ENCODE measurements at regions not wholly inside any gene's neighbourhood (a gene's known extent, or its start where the extent isn't known, plus 50 kb on each side); places are given as distances from the start of the nearest gene placed in this dataset.
A peak's percentile ranks its signal among the peaks of the same experiment; 100 is the strongest.

DNA sequence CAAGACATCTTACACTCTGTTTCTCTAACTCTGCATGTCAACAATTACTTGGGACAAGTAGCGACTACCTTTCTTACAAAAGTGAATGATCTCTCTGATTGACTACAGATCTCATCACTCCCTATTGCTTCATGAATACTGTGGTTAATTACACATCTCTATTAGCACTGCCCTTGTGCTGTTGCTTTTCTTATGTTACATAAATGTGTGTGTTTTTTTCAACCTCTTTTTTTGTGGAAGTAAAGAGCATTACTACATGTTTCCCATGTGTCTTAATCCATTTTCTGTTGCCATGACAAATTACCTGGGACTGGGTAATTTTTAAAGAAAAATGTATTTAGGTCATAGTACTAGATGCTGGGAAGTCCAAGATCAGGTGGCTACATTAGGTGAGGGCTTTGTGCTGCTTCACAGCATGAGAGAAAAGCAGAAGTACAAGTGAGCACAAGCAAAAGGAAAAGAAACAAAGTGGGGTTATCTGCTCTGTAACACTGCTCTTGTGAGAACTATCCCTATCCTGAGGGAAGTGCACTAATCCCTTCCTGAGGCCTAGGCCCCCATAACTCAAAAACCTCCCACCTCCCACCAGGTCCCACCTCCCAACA, 298.2 kb upstream of the SATB1 start:
- Histone ChIP-seq H3K18ac (ENCODE audit: insufficient read length, low read depth, low read length) (no peak overlapping the region), H3K23ac (ENCODE audit: insufficient read length, low read depth, low read length) (no peak overlapping the region), H2AK5ac (ENCODE audit: insufficient read length, low read length) (no peak overlapping the region), H2BK5ac (ENCODE audit: insufficient read length, low read length) (no peak overlapping the region), H4K5ac (ENCODE audit: insufficient read length, low read depth, low read length) (no peak overlapping the region), H3K56ac (ENCODE audit: insufficient read length, low read depth, low read length) (no peak overlapping the region), H2BK15ac (ENCODE audit: low read depth, low read length) (no peak overlapping the region), H2BK12ac (ENCODE audit: insufficient read length, low read depth, low read length) (no peak overlapping the region), H3K4me1 (ENCODE audit: insufficient read depth, low read length) (no peaks in the 10 kb centered on the region), H3K23me2 (ENCODE audit: insufficient read length, low read depth, low read length, poor library complexity, severe bottlenecking) (no peaks in the 10 kb centered on the region), H2BK120ac (ENCODE audit: low read depth, low read length, poor library complexity, severe bottlenecking) (no peak overlapping the region), H2BK20ac (ENCODE audit: low read depth, low read length, poor library complexity, severe bottlenecking) (no peak overlapping the region), H3K4me2 (ENCODE audit: insufficient read depth, insufficient read length, low read length) (no peak overlapping the region), H3K9me3 (ENCODE audit: control insufficient read depth, low read depth, low read length) (no peaks in the 10 kb centered on the region), H4K91ac (ENCODE audit: insufficient read length, low read depth, low read length) (no peak overlapping the region), H3K79me2 (ENCODE audit: insufficient read depth, low read length) (no peaks in the 10 kb centered on the region), H4K8ac (replicated peaks; ENCODE audit: insufficient read length, low read depth, low read length) (no peak overlapping the region), H4K20me1 (ENCODE audit: control insufficient read depth, insufficient read depth, insufficient read length) (no peaks in the 10 kb centered on the region), H3K27me3 (ENCODE audit: insufficient read depth, low read length) (no peaks in the 10 kb centered on the region), H3K27ac (ENCODE audit: insufficient read length, low read depth, low read length) (no peak overlapping the region), H2AFZ (ENCODE audit: low read length) (no peak overlapping the region), H3T11ph (ENCODE audit: low read length) (no peak overlapping the region), H3K79me1 (ENCODE audit: insufficient read depth, low read depth, low read length, poor library complexity, severe bottlenecking) (no peaks in the 10 kb centered on the region), H3K4ac (ENCODE audit: low read depth, low read length) (no peak overlapping the region), H3K9ac (ENCODE audit: extremely low read depth, insufficient read length, low read length) (no peak overlapping the region), H3K14ac (ENCODE audit: insufficient read depth, low read length) (no peak overlapping the region)
- Mint-ChIP-seq H3K9me3 (no peaks in the 10 kb centered on the region), H3K4me1 (peaks cover 0 to 10% of the 10 kb centered on the region in 2 experiments; a peak in 2 of 4 replicates), H3K36me3 (ENCODE audit: insufficient read depth in 1 of 3, low read depth in 3 of 3) (no peaks in the 10 kb centered on the region), H3K27ac (0 out of 7 replicates have a peak overlapping the region, but pooled peaks of 1 of the 3 experiments have one; percentile 13), H3K27me3 (ENCODE audit: low read depth) (no peaks in the 10 kb centered on the region), H3K4me3 (no peak overlapping the region)
- no CpG with 5 or more reads among the region's 1 CpG for WGBS (ENCODE audit: extremely low coverage, insufficient read length, low lambda C conversion rate)
- TF ChIP-seq, protein P1, sequence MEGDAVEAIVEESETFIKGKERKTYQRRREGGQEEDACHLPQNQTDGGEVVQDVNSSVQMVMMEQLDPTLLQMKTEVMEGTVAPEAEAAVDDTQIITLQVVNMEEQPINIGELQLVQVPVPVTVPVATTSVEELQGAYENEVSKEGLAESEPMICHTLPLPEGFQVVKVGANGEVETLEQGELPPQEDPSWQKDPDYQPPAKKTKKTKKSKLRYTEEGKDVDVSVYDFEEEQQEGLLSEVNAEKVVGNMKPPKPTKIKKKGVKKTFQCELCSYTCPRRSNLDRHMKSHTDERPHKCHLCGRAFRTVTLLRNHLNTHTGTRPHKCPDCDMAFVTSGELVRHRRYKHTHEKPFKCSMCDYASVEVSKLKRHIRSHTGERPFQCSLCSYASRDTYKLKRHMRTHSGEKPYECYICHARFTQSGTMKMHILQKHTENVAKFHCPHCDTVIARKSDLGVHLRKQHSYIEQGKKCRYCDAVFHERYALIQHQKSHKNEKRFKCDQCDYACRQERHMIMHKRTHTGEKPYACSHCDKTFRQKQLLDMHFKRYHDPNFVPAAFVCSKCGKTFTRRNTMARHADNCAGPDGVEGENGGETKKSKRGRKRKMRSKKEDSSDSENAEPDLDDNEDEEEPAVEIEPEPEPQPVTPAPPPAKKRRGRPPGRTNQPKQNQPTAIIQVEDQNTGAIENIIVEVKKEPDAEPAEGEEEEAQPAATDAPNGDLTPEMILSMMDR (conservative IDR thresholded peaks at IDR 0.05), result no peak
- no peak for DNase-seq
